ENCODE measurements at regions not wholly inside any gene's neighbourhood (a gene's known extent, or its start where the extent isn't known, plus 50 kb on each side); places are given as distances from the start of the nearest gene placed in this dataset.
"Not testable (repeated sequence)": the region's sequence is repeated elsewhere in the genome, so short reads cannot be mapped to it uniquely, and the experiment has no call there.

- TF ChIP-seq CTCF (IDR thresholded peaks at IDR 0.05; ENCODE audit: low read depth, low read length): no peak
- Histone ChIP-seq H3K36me3 (no peaks in the 10 kb centered on the region), H3K4me3 (ENCODE audit: low read depth, low read length) (no peak overlapping the region), H3K27me3 (ENCODE audit: insufficient read depth, low read depth, severe bottlenecking) (no peaks in the 10 kb centered on the region), H3K9me3 (ENCODE audit: severe bottlenecking) (no peaks in the 10 kb centered on the region), H3K27ac (no peak overlapping the region)
- DNase-seq: no peak
Measured at GRCh38 chr12:131600160-131600532, 110.7 kb upstream of the SFSWAP start.

- not testable (repeated sequence) for H3K9me3 ChIP-seq (ENCODE audit: severe bottlenecking); H3K4me3 ChIP-seq (ENCODE audit: low read depth, low read length); H3K27ac ChIP-seq; H3K27me3 ChIP-seq (ENCODE audit: insufficient read depth, low read depth, severe bottlenecking); DNase-seq; H3K36me3 ChIP-seq
Measured at GRCh38 chr12:131601499-131601898, 109.4 kb upstream of the SFSWAP start.

GRCh38 chr12:131603106-131603938 is 107.6 kb upstream of the SFSWAP start:
- Histone ChIP-seq H3K27me3 (ENCODE audit: insufficient read depth, low read depth, severe bottlenecking) (no peaks in the 10 kb centered on the region), H3K9me3 (ENCODE audit: severe bottlenecking) (no peaks in the 10 kb centered on the region), H3K36me3 (no peaks in the 10 kb centered on the region), H3K4me3 (ENCODE audit: low read depth, low read length) (no peak overlapping the region), H3K27ac (no peak overlapping the region)
- DNase-seq: no peak
- TF ChIP-seq CTCF (IDR thresholded peaks at IDR 0.05; ENCODE audit: low read depth, low read length): no peak

- H3K27me3 ChIP-seq (ENCODE audit: insufficient read depth, low read depth, severe bottlenecking): no peaks in the 10 kb centered on the region
Measured at GRCh38 chr12:131603939-131604795, 106.7 kb upstream of the SFSWAP start.

GRCh38 chr12:131604859-131605258 is 106.0 kb upstream of the SFSWAP start:
- Histone ChIP-seq H3K4me3 (ENCODE audit: low read depth, low read length) (no peak overlapping the region), H3K27me3 (ENCODE audit: insufficient read depth, low read depth, severe bottlenecking) (no peaks in the 10 kb centered on the region), H3K36me3 (no peaks in the 10 kb centered on the region), H3K27ac (no peak overlapping the region), H3K9me3 (ENCODE audit: severe bottlenecking) (no peaks in the 10 kb centered on the region)
- TF ChIP-seq CTCF (IDR thresholded peaks at IDR 0.05; ENCODE audit: low read depth, low read length): no peak
- DNase-seq: no peak

More at GRCh38 chr12:131603939-131604795, 106.7 kb upstream of the SFSWAP start:
- H3K36me3 ChIP-seq: no peaks in the 10 kb centered on the region
- H3K9me3 ChIP-seq (ENCODE audit: severe bottlenecking): no peaks in the 10 kb centered on the region
- no peak for TF ChIP-seq CTCF (IDR thresholded peaks at IDR 0.05; ENCODE audit: low read depth, low read length)
- H3K27ac ChIP-seq: no peak overlapping the region
- no peak for DNase-seq
- peak overlapping the region; percentile 13 for H3K4me3 ChIP-seq (ENCODE audit: low read depth, low read length)

GRCh38 chr12:131605304-131605829 is 105.5 kb upstream of the SFSWAP start:
- no peak for DNase-seq
- Histone ChIP-seq H3K27ac (no peak overlapping the region), H3K36me3 (no peaks in the 10 kb centered on the region), H3K4me3 (ENCODE audit: low read depth, low read length) (no peak overlapping the region), H3K9me3 (ENCODE audit: severe bottlenecking) (no peaks in the 10 kb centered on the region), H3K27me3 (ENCODE audit: insufficient read depth, low read depth, severe bottlenecking) (no peaks in the 10 kb centered on the region)
- no peak for TF ChIP-seq CTCF (IDR thresholded peaks at IDR 0.05; ENCODE audit: low read depth, low read length)
